ENCODE measurements at regions not wholly inside any gene's neighbourhood (a gene's known extent, or its start where the extent isn't known, plus 50 kb on each side); places are given as distances from the start of the nearest gene placed in this dataset.

DNA sequence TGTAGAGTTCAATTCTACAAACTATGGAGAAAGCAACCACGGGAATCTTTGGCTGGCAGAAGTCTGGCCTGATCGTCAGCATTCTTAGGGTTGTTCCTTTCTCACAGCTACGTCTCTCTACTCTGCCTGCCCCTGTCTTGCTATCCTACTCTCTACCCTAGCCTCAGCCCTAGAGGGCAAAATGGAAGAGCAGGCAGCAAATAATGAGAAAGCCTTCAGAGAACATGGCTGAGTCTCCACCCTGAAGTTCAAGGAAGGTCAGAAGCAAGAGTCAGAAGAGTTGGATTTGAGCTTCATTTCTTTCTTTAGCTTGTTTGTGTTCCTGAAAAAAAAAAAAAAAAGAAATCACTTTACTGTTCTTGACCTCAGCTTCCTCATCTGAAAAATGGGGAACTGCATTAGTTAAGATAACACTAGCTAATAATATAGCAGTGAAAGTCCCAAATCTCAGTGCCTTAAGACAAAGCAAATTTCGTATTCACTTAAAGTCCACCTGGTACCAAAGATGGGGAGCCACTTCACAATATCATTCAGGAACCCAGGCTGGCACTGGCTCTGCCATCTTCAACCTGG, 50.2 kb upstream of the CCND2 start:
- no peak for DNase-seq (ENCODE audit: low read depth in 2 of 2)

- no peak for DNase-seq (ENCODE audit: low read depth in 2 of 2)
Observed at GRCh38 chr12:4221258-4221620, 52.3 kb upstream of the CCND2 start.

GRCh38 chr12:4220536-4221257, 52.9 kb upstream of the CCND2 start:
- DNase-seq (ENCODE audit: low read depth in 2 of 2) = no peak

GRCh38 chr12:4217091-4217490, 56.5 kb upstream of the CCND2 start:
- DNase-seq (ENCODE audit: low read depth in 2 of 2) = no peak

DNA sequence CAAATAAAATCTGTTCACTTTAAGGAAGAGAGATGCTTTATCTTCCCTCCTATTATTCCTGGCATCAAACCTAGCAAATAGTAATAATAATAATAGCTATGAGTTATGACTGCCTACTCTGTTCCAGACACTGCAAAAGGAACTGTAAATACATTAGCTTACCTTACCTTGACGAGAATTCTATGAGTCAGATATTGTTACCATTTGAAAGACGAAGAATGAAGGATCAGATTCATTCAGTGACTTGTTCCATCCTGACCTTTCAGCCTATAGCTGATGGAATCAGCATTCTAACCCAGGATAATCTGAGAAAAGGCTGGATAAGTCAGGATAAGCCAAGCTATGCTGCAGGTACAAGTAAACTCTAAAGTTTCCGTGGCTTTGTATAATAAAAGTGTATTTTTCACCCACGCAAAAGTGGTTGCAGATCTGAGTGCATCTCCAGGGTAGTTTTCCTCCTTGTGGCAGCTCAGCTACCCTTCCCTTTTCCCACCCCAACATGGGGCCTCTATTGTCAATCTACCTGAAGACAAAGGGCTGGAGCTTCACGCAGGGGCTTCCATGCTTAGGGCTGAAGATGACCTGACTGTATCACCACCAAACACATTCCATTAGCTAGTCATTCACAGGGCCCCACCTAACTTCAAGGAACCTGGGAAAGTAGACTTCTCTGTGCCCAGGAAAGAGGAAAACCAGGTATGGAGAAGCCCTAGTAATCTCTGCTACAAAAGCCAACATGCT, 57.2 kb upstream of the CCND2 start:
- DNase-seq (ENCODE audit: low read depth in 2 of 2) = no peak

DNA sequence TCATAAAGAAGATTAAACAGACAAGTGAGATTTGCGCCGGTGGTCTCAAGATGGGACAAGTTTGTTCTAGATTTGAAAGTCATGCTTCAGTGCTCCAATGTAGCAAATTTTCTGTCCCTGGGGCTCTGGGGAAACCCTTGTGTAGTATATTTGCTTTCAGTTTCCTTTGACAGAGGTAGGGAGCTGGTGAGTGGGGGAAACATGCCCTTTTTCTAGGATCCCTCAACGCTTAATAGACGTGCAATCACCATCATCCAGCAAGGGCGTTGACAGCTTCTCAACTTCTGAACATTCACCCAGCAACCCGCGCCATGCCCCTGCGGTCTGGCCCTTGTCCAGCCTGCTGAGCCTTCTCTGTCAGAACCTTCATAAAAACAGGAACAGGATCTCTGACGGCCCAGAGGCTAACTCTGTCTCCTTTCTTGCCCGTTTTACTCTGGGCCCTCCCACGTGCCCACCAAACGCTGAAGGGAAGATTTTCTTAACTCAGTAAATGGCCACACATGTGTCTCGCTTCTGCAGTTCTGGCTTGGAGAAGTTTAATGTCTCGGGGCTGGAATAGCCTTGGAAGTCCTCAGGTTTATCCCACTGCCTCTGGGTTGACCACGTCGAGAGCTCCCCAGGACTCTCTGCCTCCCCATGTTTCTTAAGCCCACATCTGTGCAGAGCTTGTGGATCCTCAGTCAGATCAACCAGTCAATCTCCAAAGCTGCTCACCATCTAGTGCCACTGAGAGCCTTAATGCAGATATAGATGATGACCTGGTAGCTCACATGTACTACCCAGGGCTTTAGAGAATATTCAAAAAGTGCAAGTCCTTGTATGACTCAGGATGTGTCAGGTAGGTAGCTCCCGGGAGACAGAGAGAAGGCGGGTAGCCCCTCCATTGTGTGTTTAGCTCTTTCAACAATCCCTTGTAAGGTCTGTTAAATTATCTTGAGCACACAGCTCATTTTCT, 58.1 kb upstream of the CCND2 start:
- peak in 1 of 2 donors; percentile 16 for DNase-seq (ENCODE audit: low read depth in 2 of 2)

GRCh38 chr12:4214877-4215228, 58.7 kb upstream of the CCND2 start:
- no peak for DNase-seq (ENCODE audit: low read depth in 2 of 2)

DNA sequence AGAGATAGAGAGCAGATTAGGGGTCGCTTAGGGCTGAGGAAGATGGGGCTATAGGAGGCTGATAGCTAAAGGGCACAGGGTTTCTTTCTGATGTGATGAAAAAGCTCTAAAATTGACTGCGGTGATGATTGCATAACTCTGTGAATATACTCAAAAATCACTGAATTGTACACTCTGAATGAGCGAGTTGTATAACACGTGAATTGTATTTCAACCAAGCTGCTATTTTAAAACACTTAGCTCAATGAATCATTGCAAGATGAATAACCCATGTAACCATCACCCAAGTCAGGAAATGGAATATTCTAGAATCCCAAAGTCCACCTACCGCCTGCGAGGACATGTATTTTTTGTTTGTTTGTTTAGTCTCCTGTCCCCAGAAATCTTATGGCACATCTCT, 60.1 kb upstream of the CCND2 start:
- DNase-seq (ENCODE audit: low read depth in 2 of 2) = no peak

GRCh38 chr12:4212845-4213244, 60.7 kb upstream of the CCND2 start:
- no peak for DNase-seq (ENCODE audit: low read depth in 2 of 2)

DNA sequence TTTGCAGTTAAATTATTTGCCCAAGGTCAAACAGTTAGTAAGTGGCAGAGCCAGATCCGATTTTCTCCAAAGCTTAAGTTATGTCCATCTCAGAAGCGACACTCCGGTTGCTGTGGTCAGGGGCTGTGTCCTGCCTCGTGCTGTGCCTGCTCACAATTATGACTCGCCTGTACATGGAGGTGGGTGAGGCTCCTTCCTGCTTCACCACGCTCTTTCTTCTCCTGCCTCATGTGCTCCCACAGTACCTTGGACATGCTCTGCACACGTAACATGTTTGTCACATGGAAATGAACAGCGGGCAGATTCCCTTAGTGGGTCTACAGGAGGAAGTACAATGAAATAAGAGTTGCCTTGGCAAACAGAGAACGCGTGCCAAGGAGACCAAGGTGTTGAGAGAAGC, 62.2 kb upstream of the CCND2 start:
- DNase-seq (ENCODE audit: low read depth in 2 of 2) = no peak

DNA sequence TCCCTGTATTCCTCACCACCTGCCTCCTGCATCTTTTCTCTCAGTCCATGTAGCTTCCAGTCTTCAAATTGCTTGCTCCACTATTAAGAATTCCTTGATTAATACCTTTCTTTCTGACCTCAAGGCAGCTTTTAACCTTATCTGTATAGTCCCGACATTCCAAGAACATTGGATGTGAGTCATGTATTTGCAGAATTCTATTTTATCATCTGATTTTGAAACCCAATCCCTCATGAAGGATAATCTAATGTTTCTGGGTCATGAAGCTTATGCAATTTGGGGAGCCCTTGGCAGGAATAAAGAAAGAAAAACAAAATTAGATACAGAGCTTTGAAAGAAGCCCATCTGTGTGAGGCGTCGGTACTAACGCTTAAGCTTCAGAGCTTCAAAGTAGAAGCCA, 63.4 kb upstream of the CCND2 start:
- DNase-seq (ENCODE audit: low read depth in 2 of 2) = no peak

DNA sequence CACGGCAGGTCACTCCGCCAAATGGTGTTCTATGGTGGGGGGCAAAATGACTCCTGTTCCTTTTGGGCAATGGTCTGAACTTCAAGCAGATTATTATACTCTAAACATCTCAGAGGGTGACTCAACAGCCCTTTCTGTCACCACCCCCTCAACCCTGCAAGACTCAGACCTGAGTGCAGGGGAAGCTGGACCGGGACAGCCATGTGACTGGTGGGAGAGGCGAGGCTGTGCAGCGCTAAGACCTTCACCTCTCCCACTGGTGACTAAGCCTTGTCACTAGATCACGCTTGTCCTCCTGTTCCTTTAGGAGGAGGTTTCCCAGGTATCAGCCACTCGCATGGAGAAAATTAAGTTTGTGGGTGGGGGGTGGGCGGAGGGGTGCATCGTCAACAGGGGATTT, 67.1 kb upstream of the CCND2 start:
- no peak for DNase-seq (ENCODE audit: low read depth in 2 of 2)

DNA sequence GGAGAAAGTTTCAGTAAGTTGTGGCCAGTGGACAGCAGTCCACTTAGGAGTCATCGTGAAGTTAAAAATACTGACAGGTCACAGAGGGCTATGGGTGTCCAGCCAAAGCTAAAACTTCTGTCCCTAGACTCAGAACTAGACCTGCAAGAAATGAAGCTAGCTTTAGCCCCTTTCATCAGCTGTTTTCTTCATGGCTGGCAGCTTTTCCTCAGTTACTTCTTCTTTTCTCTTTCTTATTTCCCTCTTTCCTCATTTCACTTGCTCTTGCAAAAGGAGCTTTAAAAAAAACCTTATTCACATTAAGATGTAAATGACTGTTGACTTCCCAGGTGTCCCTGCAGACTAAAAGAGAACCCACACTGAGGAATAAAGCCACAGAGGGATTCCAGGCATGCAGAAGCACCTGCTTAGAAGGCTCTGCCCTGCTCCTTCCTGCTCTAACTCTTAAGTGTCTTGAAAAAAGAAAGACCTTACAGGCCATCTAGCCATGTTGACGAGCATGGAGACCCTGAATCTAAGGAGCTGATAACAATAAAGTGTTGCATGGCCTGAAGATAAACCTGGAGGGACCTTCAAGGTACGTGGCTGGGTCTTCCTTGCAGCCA, 69.7 kb upstream of the CCND2 start:
- DNase-seq (ENCODE audit: low read depth in 2 of 2) = no peak

DNA sequence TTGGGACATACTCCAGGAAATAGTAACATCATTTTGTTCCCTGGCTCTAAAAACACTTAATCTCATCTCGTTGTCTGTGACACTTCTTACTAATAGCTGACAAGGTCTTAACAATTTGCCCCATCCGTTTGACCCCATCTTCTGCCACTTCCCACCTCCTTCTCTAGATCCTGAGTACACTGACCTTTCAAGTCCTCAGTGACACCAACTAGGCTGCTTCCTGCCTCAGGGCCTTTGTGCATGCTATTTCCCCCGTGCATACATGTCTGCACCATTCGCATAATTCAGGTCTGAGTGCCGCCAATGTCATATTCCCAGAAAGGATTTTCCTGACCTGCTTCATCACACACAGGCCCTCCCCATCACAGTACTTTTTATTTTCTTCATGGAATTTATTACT, 70.6 kb upstream of the CCND2 start:
- DNase-seq (ENCODE audit: low read depth in 2 of 2) = no peak

- DNase-seq (ENCODE audit: low read depth in 2 of 2) = no peak
Observed at GRCh38 chr12:4202487-4202886, 71.1 kb upstream of the CCND2 start.

GRCh38 chr12:4201333-4202100, 72.0 kb upstream of the CCND2 start:
- no peak for DNase-seq (ENCODE audit: low read depth in 2 of 2)

DNA sequence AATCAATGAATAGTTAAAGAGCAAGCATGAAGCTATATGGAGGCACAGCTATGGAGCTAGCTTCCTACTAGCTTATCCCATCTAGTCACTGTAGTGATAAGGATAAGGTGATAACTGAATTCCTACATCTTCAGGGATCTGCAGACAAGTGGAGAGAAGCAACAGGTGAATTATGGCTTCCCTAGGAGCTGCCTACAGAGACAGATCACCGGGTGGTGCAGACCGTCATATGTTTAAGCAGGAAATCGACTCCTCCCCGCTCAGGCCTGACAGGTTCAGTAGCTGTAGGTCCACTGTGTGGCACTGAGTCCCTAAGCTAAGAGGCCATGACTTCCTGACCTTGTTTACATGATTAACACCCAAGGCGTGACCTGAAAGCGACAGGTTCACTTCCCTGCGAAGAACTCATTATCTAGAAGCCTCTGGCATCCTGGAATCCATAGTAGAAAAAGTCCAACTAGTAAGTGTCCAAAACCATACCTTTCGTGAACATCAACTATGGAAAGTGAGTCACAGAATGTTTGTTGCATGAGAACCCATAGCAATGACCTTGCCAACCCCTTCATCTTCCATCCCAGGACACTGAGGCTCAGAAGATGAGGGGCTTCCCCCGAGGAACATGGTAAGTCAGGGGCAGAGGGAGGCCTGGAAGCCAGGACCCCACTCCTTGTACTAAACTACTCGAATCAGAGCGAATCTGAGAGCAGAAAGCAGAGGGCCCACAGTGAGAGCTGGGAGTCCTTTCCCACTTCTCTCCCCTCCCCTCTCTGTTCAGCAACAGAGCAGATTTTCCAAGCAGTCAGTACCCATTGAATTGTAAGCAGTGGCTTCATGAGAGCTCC, 75.4 kb upstream of the CCND2 start:
- DNase-seq (ENCODE audit: low read depth in 2 of 2) = no peak

GRCh38 chr12:4196805-4197420, 76.6 kb upstream of the CCND2 start:
- no peak for DNase-seq (ENCODE audit: low read depth in 2 of 2)

GRCh38 chr12:4194668-4195067, 78.9 kb upstream of the CCND2 start:
- no peak for DNase-seq (ENCODE audit: low read depth in 2 of 2)

- no peak for DNase-seq (ENCODE audit: low read depth in 2 of 2)
Observed at GRCh38 chr12:4193821-4194220, 79.7 kb upstream of the CCND2 start.

All from stimulated activated CD8-positive, alpha-beta memory T cell treated with anti-CD3 and anti-CD28 coated beads, Interleukin-7, amount 100 ng/mL, for 4 hours (primary cell).